ENCODE measurements at regions not wholly inside any gene's neighbourhood (a gene's known extent, or its start where the extent isn't known, plus 50 kb on each side); places are given as distances from the start of the nearest gene placed in this dataset.

GRCh38 chr14:87397499-87397898 lies 595.5 kb downstream of the GALC start (continued):
- TF ChIP-seq KLF12 (CRISPR knock-in tag; IDR thresholded peaks at IDR 0.05; ENCODE audit: borderline replicate concordance) (no peak), KDM5B (CRISPR knock-in tag; IDR thresholded peaks at IDR 0.05; ENCODE audit: borderline replicate concordance) (no peak), ZNF580 (CRISPR knock-in tag; IDR thresholded peaks at IDR 0.05; ENCODE audit: borderline replicate concordance, low read depth) (no peak), ZXDC (CRISPR knock-in tag; IDR thresholded peaks at IDR 0.05) (no peak)

GRCh38 chr14:87391066-87391465 lies 601.9 kb downstream of the GALC start:
- no peak for TF ChIP-seq ZNF101 (CRISPR knock-in tag; IDR thresholded peaks at IDR 0.05; ENCODE audit: borderline replicate concordance, low read depth)
- no peak for TF ChIP-seq BCLAF1 (IDR thresholded peaks at IDR 0.05)
- no peak for TF ChIP-seq RFXANK (CRISPR knock-in tag; IDR thresholded peaks at IDR 0.05)
- TF ChIP-seq NCOA1 (CRISPR knock-in tag; IDR thresholded peaks at IDR 0.05) = no peak
- TF ChIP-seq, protein P1, sequence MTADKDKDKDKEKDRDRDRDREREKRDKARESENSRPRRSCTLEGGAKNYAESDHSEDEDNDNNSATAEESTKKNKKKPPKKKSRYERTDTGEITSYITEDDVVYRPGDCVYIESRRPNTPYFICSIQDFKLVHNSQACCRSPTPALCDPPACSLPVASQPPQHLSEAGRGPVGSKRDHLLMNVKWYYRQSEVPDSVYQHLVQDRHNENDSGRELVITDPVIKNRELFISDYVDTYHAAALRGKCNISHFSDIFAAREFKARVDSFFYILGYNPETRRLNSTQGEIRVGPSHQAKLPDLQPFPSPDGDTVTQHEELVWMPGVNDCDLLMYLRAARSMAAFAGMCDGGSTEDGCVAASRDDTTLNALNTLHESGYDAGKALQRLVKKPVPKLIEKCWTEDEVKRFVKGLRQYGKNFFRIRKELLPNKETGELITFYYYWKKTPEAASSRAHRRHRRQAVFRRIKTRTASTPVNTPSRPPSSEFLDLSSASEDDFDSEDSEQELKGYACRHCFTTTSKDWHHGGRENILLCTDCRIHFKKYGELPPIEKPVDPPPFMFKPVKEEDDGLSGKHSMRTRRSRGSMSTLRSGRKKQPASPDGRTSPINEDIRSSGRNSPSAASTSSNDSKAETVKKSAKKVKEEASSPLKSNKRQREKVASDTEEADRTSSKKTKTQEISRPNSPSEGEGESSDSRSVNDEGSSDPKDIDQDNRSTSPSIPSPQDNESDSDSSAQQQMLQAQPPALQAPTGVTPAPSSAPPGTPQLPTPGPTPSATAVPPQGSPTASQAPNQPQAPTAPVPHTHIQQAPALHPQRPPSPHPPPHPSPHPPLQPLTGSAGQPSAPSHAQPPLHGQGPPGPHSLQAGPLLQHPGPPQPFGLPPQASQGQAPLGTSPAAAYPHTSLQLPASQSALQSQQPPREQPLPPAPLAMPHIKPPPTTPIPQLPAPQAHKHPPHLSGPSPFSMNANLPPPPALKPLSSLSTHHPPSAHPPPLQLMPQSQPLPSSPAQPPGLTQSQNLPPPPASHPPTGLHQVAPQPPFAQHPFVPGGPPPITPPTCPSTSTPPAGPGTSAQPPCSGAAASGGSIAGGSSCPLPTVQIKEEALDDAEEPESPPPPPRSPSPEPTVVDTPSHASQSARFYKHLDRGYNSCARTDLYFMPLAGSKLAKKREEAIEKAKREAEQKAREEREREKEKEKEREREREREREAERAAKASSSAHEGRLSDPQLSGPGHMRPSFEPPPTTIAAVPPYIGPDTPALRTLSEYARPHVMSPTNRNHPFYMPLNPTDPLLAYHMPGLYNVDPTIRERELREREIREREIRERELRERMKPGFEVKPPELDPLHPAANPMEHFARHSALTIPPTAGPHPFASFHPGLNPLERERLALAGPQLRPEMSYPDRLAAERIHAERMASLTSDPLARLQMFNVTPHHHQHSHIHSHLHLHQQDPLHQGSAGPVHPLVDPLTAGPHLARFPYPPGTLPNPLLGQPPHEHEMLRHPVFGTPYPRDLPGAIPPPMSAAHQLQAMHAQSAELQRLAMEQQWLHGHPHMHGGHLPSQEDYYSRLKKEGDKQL (CRISPR knock-in tag; IDR thresholded peaks at IDR 0.05; ENCODE audit: low read depth) = no peak
- FAIRE-seq (no peak), ATAC-seq (no peak), DNase-seq (ENCODE audit: low spot score) (no peak)
- BruUV-seq (replicated peaks) = no TSS peak
- H2AFZ ChIP-seq (ENCODE audit: low read length) = no peak overlapping the region
- CTCF ChIA-PET (ENCODE audit: low intra/inter-chr PET ratio, low total read pairs) = no interaction called here
- no peak overlapping the region for H3K9ac ChIP-seq (ENCODE audit: insufficient read depth, low read depth, low read length)
- 3% methylated on average over 5 of the region's 5 CpGs for WGBS (ENCODE audit: low lambda C conversion rate)
- H3K4me1 ChIP-seq (ENCODE audit: insufficient read depth, low read length) = no peaks in the 10 kb centered on the region
- intact Hi-C loops (cut with micrococcal nuclease; ENCODE audit: unreplicated experiment) (no loop called here), in situ Hi-C loops (cut with HindIII; ENCODE audit: extremely low pct_ligation_motif_present, low pct_unique_long_range_greater_than_20kb) (no loop called here)
- H3K4me3 ChIP-seq (replicated peaks in 1 of 3; ENCODE audit: insufficient read depth in 1 of 3, low read depth in 2 of 3, low read length in 3 of 3) = no peak overlapping the region
- H3K9me3 ChIP-seq (ENCODE audit: low read length) = peaks cover 64% of the 10 kb centered on the region
- no peaks in the 10 kb centered on the region for H3K79me2 ChIP-seq (ENCODE audit: insufficient read depth, low read length)
- H4K20me1 ChIP-seq (ENCODE audit: insufficient read depth, low read length) = no peaks in the 10 kb centered on the region
- no peak overlapping the region for H3K27ac ChIP-seq (ENCODE audit: extremely low read length, insufficient read depth, low read length)
- POLR2A ChIA-PET = no interaction called here
- no peak overlapping the region for H3K4me2 ChIP-seq (ENCODE audit: low read depth, low read length)
- H3K36me3 ChIP-seq (replicated peaks in 1 of 2; ENCODE audit: control insufficient read depth in 1 of 2, insufficient read depth in 2 of 2, low read length in 2 of 2) = no peaks in the 10 kb centered on the region
- H3K27me3 ChIP-seq (ENCODE audit: control insufficient read depth in 1 of 2, insufficient read depth in 2 of 2, low read length in 2 of 2) = no peaks in the 10 kb centered on the region; a peak in 1 of 5 replicates
